ENCODE measurements at regions not wholly inside any gene's neighbourhood (a gene's known extent, or its start where the extent isn't known, plus 50 kb on each side); places are given as distances from the start of the nearest gene placed in this dataset.

GRCh38 chr20:39830903-39831302 lies 858.1 kb downstream of the MAFB start:
- H3K4me3 ChIP-seq (ENCODE audit: low read depth, low read length), result no peak overlapping the region
- TF ChIP-seq, protein P1, sequence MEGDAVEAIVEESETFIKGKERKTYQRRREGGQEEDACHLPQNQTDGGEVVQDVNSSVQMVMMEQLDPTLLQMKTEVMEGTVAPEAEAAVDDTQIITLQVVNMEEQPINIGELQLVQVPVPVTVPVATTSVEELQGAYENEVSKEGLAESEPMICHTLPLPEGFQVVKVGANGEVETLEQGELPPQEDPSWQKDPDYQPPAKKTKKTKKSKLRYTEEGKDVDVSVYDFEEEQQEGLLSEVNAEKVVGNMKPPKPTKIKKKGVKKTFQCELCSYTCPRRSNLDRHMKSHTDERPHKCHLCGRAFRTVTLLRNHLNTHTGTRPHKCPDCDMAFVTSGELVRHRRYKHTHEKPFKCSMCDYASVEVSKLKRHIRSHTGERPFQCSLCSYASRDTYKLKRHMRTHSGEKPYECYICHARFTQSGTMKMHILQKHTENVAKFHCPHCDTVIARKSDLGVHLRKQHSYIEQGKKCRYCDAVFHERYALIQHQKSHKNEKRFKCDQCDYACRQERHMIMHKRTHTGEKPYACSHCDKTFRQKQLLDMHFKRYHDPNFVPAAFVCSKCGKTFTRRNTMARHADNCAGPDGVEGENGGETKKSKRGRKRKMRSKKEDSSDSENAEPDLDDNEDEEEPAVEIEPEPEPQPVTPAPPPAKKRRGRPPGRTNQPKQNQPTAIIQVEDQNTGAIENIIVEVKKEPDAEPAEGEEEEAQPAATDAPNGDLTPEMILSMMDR (conservative IDR thresholded peaks at IDR 0.05; ENCODE audit: low read depth, low read length), result no peak
- DNase-seq (ENCODE audit: low read depth), result no peak

GRCh38 chr20:39829661-39830060 lies 859.4 kb downstream of the MAFB start:
- TF ChIP-seq, protein P1 (conservative IDR thresholded peaks at IDR 0.05; ENCODE audit: low read depth, low read length), result no peak
- no peak overlapping the region for H3K4me3 ChIP-seq (ENCODE audit: low read depth, low read length)
- DNase-seq (ENCODE audit: low read depth), result no peak

GRCh38 chr20:39829256-39829655 lies 859.8 kb downstream of the MAFB start:
- H3K4me3 ChIP-seq (ENCODE audit: low read depth, low read length), result no peak overlapping the region
- TF ChIP-seq, protein P1 (conservative IDR thresholded peaks at IDR 0.05; ENCODE audit: low read depth, low read length), result peak; percentile 55
- no peak for DNase-seq (ENCODE audit: low read depth)

DNA sequence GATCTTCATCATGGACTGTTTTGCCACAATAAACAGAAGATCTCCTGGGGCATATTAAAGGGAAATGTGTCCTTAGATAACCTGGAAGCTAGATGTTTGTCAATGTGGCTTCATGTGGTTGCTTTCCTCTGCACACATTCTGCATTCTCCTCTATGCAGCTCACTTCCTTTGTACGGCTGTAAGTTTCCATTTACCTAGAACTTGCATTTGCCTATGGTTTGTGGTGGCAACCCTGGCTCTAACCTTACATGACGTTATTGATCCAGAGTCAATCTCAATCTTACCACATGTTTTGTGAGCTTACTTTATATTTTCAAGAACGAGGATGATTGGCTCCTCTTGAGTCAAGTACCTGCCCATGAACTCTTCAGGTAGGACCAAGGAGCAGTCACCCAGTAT lies 863.1 kb downstream of the MAFB start:
- TF ChIP-seq, protein P1 (conservative IDR thresholded peaks at IDR 0.05; ENCODE audit: low read depth, low read length), result no peak
- no peak for DNase-seq (ENCODE audit: low read depth)
- H3K4me3 ChIP-seq (ENCODE audit: low read depth, low read length), result no peak overlapping the region

GRCh38 chr20:39825524-39825923 lies 863.4 kb downstream of the DHX35 start:
- no peak for DNase-seq (ENCODE audit: low read depth)
- TF ChIP-seq, protein P1 (conservative IDR thresholded peaks at IDR 0.05; ENCODE audit: low read depth, low read length), result no peak
- no peak overlapping the region for H3K4me3 ChIP-seq (ENCODE audit: low read depth, low read length)

- no peak for DNase-seq (ENCODE audit: low read depth)
- no peak overlapping the region for H3K4me3 ChIP-seq (ENCODE audit: low read depth, low read length)
- TF ChIP-seq, protein P1 (conservative IDR thresholded peaks at IDR 0.05; ENCODE audit: low read depth, low read length), result no peak
Measured at GRCh38 chr20:39823224-39823623, 861.1 kb downstream of the DHX35 start.

GRCh38 chr20:39822667-39823066 lies 860.5 kb downstream of the DHX35 start:
- H3K4me3 ChIP-seq (ENCODE audit: low read depth, low read length), result no peak overlapping the region

More at GRCh38 chr20:39822667-39823066, 860.5 kb downstream of the DHX35 start:
- no peak for DNase-seq (ENCODE audit: low read depth)
- TF ChIP-seq, protein P1 (conservative IDR thresholded peaks at IDR 0.05; ENCODE audit: low read depth, low read length), result no peak

Measured in epithelial cell of proximal tubule (primary cell).